ENCODE measurements at regions not wholly inside any gene's neighbourhood (a gene's known extent, or its start where the extent isn't known, plus 50 kb on each side); places are given as distances from the start of the nearest gene placed in this dataset.

GRCh38 chr14:104297313-104297704, 158.9 kb downstream of the KIF26A start:
- TF ChIP-seq CTCF (IDR thresholded peaks at IDR 0.05; ENCODE audit: borderline replicate concordance, extremely low read depth, low read length, poor library complexity, severe bottlenecking) = no peak
- no peak for TF ChIP-seq EZH2 (IDR thresholded peaks at IDR 0.05; ENCODE audit: borderline replicate concordance, low read depth, low read length, severe bottlenecking)
